ENCODE measurements at regions not wholly inside any gene's neighbourhood (a gene's known extent, or its start where the extent isn't known, plus 50 kb on each side); places are given as distances from the start of the nearest gene placed in this dataset.

- no peak overlapping the region for H2BK5ac ChIP-seq (ENCODE audit: low read depth, low read length)
- peaks cover 4 to 13% (median 10%) of the 10 kb centered on the region in 4 experiments; a peak in 6 of 7 replicates for H3K4me1 ChIP-seq (replicated peaks in 1 of 4; ENCODE audit: control insufficient read depth in 3 of 4, insufficient read depth in 4 of 4, low read length in 3 of 4)
- H2BK12ac ChIP-seq (ENCODE audit: low read depth, low read length) = no peak overlapping the region
- no peak overlapping the region for H3K56ac ChIP-seq (replicated peaks; ENCODE audit: insufficient read length, low read depth, low read length)
- no peak overlapping the region for H3K14ac ChIP-seq (ENCODE audit: insufficient read length)
- H3K18ac ChIP-seq (ENCODE audit: extremely low read depth, low read length) = no peak overlapping the region; the same call in 1 of the 2 replicates
- H3K27ac ChIP-seq (ENCODE audit: low read depth, low read length) = no peak overlapping the region
- H3K79me2 ChIP-seq (ENCODE audit: control insufficient read depth in 1 of 2, insufficient read depth in 2 of 2, low read length in 2 of 2) = no peaks in the 10 kb centered on the region
- H4K5ac ChIP-seq (ENCODE audit: insufficient read length, low read depth, low read length) = peak overlapping the region; percentile 10
- no peaks in the 10 kb centered on the region for H3K23me2 ChIP-seq (ENCODE audit: low read depth, low read length)
- FAIRE-seq (no peak), DNase-seq (ENCODE audit: low read depth in 1 of 2, low spot score in 2 of 2) (no peak)
- H4K20me1 ChIP-seq (replicated peaks in 1 of 2; ENCODE audit: control insufficient read depth in 1 of 2, insufficient read depth in 2 of 2, low read length in 2 of 2) = no peaks in the 10 kb centered on the region
- no peak overlapping the region for H3K23ac ChIP-seq (ENCODE audit: insufficient read length)
- no peak overlapping the region for H2BK15ac ChIP-seq (ENCODE audit: low read length)
- 80% methylated on average over 5 of the region's 5 CpGs; no CpG with 5 or more reads in 1 of the 2 experiments for WGBS, 2 experiments (ENCODE audit: extremely low coverage in 1 of 2, insufficient coverage in 1 of 2, insufficient read length in 1 of 2, insufficient replicate concordance in 2 of 2, low coverage in 1 of 2, low lambda C conversion rate in 2 of 2, missing lambda C conversion rate in 1 of 2)
- no peaks in the 10 kb centered on the region for H3K9me3 ChIP-seq (ENCODE audit: insufficient read depth in 2 of 2, low read depth in 1 of 2, low read length in 1 of 2)
- H4K8ac ChIP-seq (ENCODE audit: extremely low read depth, insufficient read depth, low read length) = no peak overlapping the region
- ChIA-PET CTCF (ENCODE audit: partially characterized antibody) (interaction anchor here (0.6 to 2.3 kb wide), 5 partner anchors 12 to 185 kb away, joined by 3 to 15 read pairs (median 4); no protein-coding TSS in a partner anchor), POLR2A (ENCODE audit: partially characterized antibody) (interaction anchor here (1.1 to 2.1 kb wide), 2 partner anchors 9 to 12 kb away, joined by 3 to 10 read pairs; no protein-coding TSS in a partner anchor)
- H2AK5ac ChIP-seq (ENCODE audit: low read depth, low read length) = no peak overlapping the region
- H2BK120ac ChIP-seq (replicated peaks; ENCODE audit: low read depth, low read length) = no peak overlapping the region
- no peaks in the 10 kb centered on the region for H3K27me3 ChIP-seq (replicated peaks in 1 of 4; ENCODE audit: control insufficient read depth in 3 of 4, extremely low read depth in 1 of 4, insufficient read depth in 3 of 4, low read length in 3 of 4)
- 0 out of 4 replicates have a peak overlapping the region, but pooled peaks of 1 of the 2 experiments have one; percentile 45 for H3K4me2 ChIP-seq (ENCODE audit: insufficient read depth in 1 of 2, low read depth in 2 of 2, low read length in 2 of 2)
- no peak overlapping the region for H4K91ac ChIP-seq (replicated peaks; ENCODE audit: insufficient read length, low read length)
- H2BK20ac ChIP-seq (ENCODE audit: low read length) = no peak overlapping the region
- no peak overlapping the region for H2AFZ ChIP-seq (ENCODE audit: low read length)
- TF ChIP-seq CBX5 (IDR thresholded peaks at IDR 0.05; ENCODE audit: low read depth, low read length) (no peak), POU5F1 (IDR thresholded peaks at IDR 0.05; ENCODE audit: low read depth, low read length) (no peak), PHF8 (conservative IDR thresholded peaks at IDR 0.05; ENCODE audit: low read depth, low read length) (no peak), SIN3A (conservative IDR thresholded peaks at IDR 0.05 in 1 of 2, IDR thresholded peaks at IDR 0.05 in 1 of 2; ENCODE audit: low read depth in 1 of 2, low read length in 2 of 2) (no peak), HDAC6 (IDR thresholded peaks at IDR 0.05; ENCODE audit: low read depth, low read length) (no peak), JUND (IDR thresholded peaks at IDR 0.05; ENCODE audit: low read length) (no peak), GABPA (IDR thresholded peaks at IDR 0.05; ENCODE audit: borderline replicate concordance, insufficient read depth, low read length) (no peak), TBP (IDR thresholded peaks at IDR 0.05; ENCODE audit: low read depth, low read length) (no peak), ZNF274 (IDR thresholded peaks at IDR 0.05; ENCODE audit: borderline replicate concordance, extremely low read depth, low read length) (no peak)
- no peak overlapping the region for H3K9ac ChIP-seq (replicated peaks in 1 of 4; ENCODE audit: extremely low read depth in 1 of 4, low read depth in 3 of 4, low read length in 3 of 4)
- H3K79me1 ChIP-seq (ENCODE audit: low read depth, low read length) = no peaks in the 10 kb centered on the region
- no peak overlapping the region for H3K4ac ChIP-seq (replicated peaks; ENCODE audit: insufficient read length, low read depth, low read length)
- H3K4me3 ChIP-seq (ENCODE audit: extremely low read depth in 1 of 4, insufficient read depth in 2 of 4, low read depth in 3 of 4, low read length in 4 of 4) = no peak overlapping the region
- H3K36me3 ChIP-seq (ENCODE audit: control insufficient read depth in 2 of 4, insufficient read depth in 4 of 4, low read length in 3 of 4) = no peaks in the 10 kb centered on the region
Observed at GRCh38 chr3:71863563-71864190, 78.7 kb upstream of the PROK2 start.

Data from H1 (cell line).